GM19467 (cell line): ENCODE measurements at regions not wholly inside any gene's neighbourhood (a gene's known extent, or its start where the extent isn't known, plus 50 kb on each side); places are given as distances from the start of the nearest gene placed in this dataset.

Source experiments
- ATAC-seq: cut with Tn5 transposase; IDR thresholded peaks from one replicate; pipeline ENCODE4 v1.9.1; 2021; ENCODE audit warnings: mild to moderate bottlenecking, moderate library complexity; ENCODE audit not compliant: unreplicated experiment

- no peak for ATAC-seq
These were observed 207.9 kb upstream of the BLID start for GRCh38 chr11:122323754-122324421.

- no peak for ATAC-seq
These were observed 206.3 kb upstream of the BLID start for GRCh38 chr11:122322329-122322728.

- ATAC-seq = no peak
These were observed 204.7 kb upstream of the BLID start for GRCh38 chr11:122320671-122321070.

- no peak for ATAC-seq
These were observed 203.9 kb upstream of the BLID start for GRCh38 chr11:122319691-122320620.

GRCh38 chr11:122319085-122319484 is 203.1 kb upstream of the BLID start:
- ATAC-seq = no peak

GRCh38 chr11:122317305-122317704 is 201.3 kb upstream of the BLID start:
- ATAC-seq = no peak

- ATAC-seq = no peak
These were observed 197.6 kb upstream of the BLID start for GRCh38 chr11:122313581-122313980.

- no peak for ATAC-seq
These were observed 195.3 kb upstream of the BLID start for GRCh38 chr11:122311216-122311755.

- no peak for ATAC-seq
These were observed 194.8 kb upstream of the BLID start for GRCh38 chr11:122310766-122311165.

GRCh38 chr11:122309262-122309925 is 193.4 kb upstream of the BLID start:
- ATAC-seq = no peak

GRCh38 chr11:122308226-122308625 is 192.2 kb upstream of the BLID start:
- no peak for ATAC-seq

- ATAC-seq = no peak
These were observed 191.5 kb upstream of the BLID start for GRCh38 chr11:122307476-122308035.

GRCh38 chr11:122306831-122307391 is 190.9 kb upstream of the BLID start:
- no peak for ATAC-seq

- ATAC-seq = no peak
These were observed 189.7 kb upstream of the BLID start for GRCh38 chr11:122305426-122306320.

- ATAC-seq = no peak
These were observed 189.0 kb upstream of the BLID start for GRCh38 chr11:122304973-122305372.

GRCh38 chr11:122304306-122304705 is 188.3 kb upstream of the BLID start:
- no peak for ATAC-seq

- no peak for ATAC-seq
These were observed 178.0 kb upstream of the BLID start for GRCh38 chr11:122294041-122294440.

- no peak for ATAC-seq
These were observed 177.4 kb upstream of the BLID start for GRCh38 chr11:122293296-122294023.

GRCh38 chr11:122287401-122287800 is 171.4 kb upstream of the BLID start:
- ATAC-seq = no peak
